Upper lobe of right lung (tissue), 1 donor: ENCODE measurements at regions not wholly inside any gene's neighbourhood (a gene's known extent, or its start where the extent isn't known, plus 50 kb on each side); places are given as distances from the start of the nearest gene placed in this dataset.

Source experiments
- ATAC-seq: fragments of 200-7000 bp; cut with Tn5 transposase; one replicate; pipeline ENCODE4 v1.9.1; 2020; ENCODE audit warnings: mild to moderate bottlenecking, moderate library complexity
- DNase-seq: peaks from one replicate; pipeline ENCODE4 v3.0.0-alpha.2; 2020
- H3K27ac ChIP-seq: fragments of 200-600 bp; one replicate; pipeline ENCODE4 v1.8.0; 2022
- H3K27me3 ChIP-seq: fragments of 200-600 bp; one replicate; pipeline ENCODE4 v1.8.0; 2022; ENCODE audit warnings: mild to moderate bottlenecking
- H3K36me3 ChIP-seq: fragments of 200-600 bp; one replicate; pipeline ENCODE4 v1.8.0; 2022
- H3K4me1 ChIP-seq: fragments of 200-600 bp; one replicate; pipeline ENCODE4 v1.8.0; 2022
- H3K4me3 ChIP-seq: fragments of 200-600 bp; one replicate; pipeline ENCODE4 v1.8.0; 2022; ENCODE audit warnings: mild to moderate bottlenecking
- H3K9me3 ChIP-seq: fragments of 200-600 bp; one replicate; pipeline ENCODE4 v1.8.0; 2022
- CTCF ChIP-seq: fragments of 200-600 bp; IDR thresholded peaks from one replicate; pipeline ENCODE4 v1.8.0; 2022; ENCODE audit warnings: antibody characterized with exemption
- intact Hi-C: fragments of 100-400 bp; cut with DNase I; formaldehyde crosslinking; loops from one replicate; pipeline ENCODE4 v1.11.0; 2022
- donor health status: DM: no; HTN: yes; CAD: no; lungs with severe emphysema.

- TF ChIP-seq CTCF = no peak
- Histone ChIP-seq H3K4me3 (no peak overlapping the region), H3K9me3 (no peaks in the 10 kb centered on the region), H3K27ac (no peak overlapping the region), H3K4me1 (no peaks in the 10 kb centered on the region), H3K36me3 (no peaks in the 10 kb centered on the region), H3K27me3 (no peaks in the 10 kb centered on the region)
- no peak for DNase-seq
- intact Hi-C loops = no loop called here
- ATAC-seq = no peak
These were observed 714.1 kb downstream of the CBLN4 start for GRCh38 chr20:55291261-55291660.

GRCh38 chr20:55283889-55284288, 721.4 kb downstream of the CBLN4 start:
- DNase-seq (no peak), ATAC-seq (no peak)
- Histone ChIP-seq H3K9me3 (no peaks in the 10 kb centered on the region), H3K36me3 (no peaks in the 10 kb centered on the region), H3K27me3 (no peaks in the 10 kb centered on the region), H3K27ac (no peak overlapping the region), H3K4me1 (no peaks in the 10 kb centered on the region), H3K4me3 (no peak overlapping the region)
- intact Hi-C loops = no loop called here
- no peak for TF ChIP-seq CTCF

GRCh38 chr20:55273149-55273548, 732.2 kb downstream of the CBLN4 start:
- ATAC-seq = no peak
- TF ChIP-seq CTCF = no peak
- Histone ChIP-seq H3K9me3 (no peaks in the 10 kb centered on the region), H3K36me3 (no peaks in the 10 kb centered on the region), H3K27ac (no peak overlapping the region), H3K4me1 (no peaks in the 10 kb centered on the region), H3K27me3 (no peaks in the 10 kb centered on the region), H3K4me3 (no peak overlapping the region)
- intact Hi-C loops = no loop called here
- no peak for DNase-seq

GRCh38 chr20:55271371-55271770, 733.9 kb downstream of the CBLN4 start:
- intact Hi-C loops = no loop called here
- Histone ChIP-seq H3K27me3 (no peaks in the 10 kb centered on the region), H3K27ac (no peak overlapping the region), H3K4me1 (no peaks in the 10 kb centered on the region), H3K4me3 (no peak overlapping the region), H3K36me3 (no peaks in the 10 kb centered on the region), H3K9me3 (no peaks in the 10 kb centered on the region)
- no peak for TF ChIP-seq CTCF
- DNase-seq (no peak), ATAC-seq (no peak)

GRCh38 chr20:55269913-55270312, 735.4 kb downstream of the CBLN4 start:
- TF ChIP-seq CTCF = no peak
- no peak for ATAC-seq
- H3K4me1 ChIP-seq = no peaks in the 10 kb centered on the region

GRCh38 chr20:55266361-55266760, 739.0 kb downstream of the CBLN4 start:
- no peaks in the 10 kb centered on the region for H3K4me1 ChIP-seq
- DNase-seq (no peak), ATAC-seq (no peak)
- intact Hi-C loops = no loop called here
- TF ChIP-seq CTCF = no peak
- H3K27me3 ChIP-seq = no peaks in the 10 kb centered on the region
- no peaks in the 10 kb centered on the region for H3K9me3 ChIP-seq
- H3K36me3 ChIP-seq = no peaks in the 10 kb centered on the region
- H3K4me3 ChIP-seq = no peak overlapping the region
- H3K27ac ChIP-seq = no peak overlapping the region

More at GRCh38 chr20:55269913-55270312, 735.4 kb downstream of the CBLN4 start:
- H3K27ac ChIP-seq = no peak overlapping the region
- no peaks in the 10 kb centered on the region for H3K36me3 ChIP-seq
- no peaks in the 10 kb centered on the region for H3K27me3 ChIP-seq
- intact Hi-C loops = no loop called here
- DNase-seq = no peak
- no peaks in the 10 kb centered on the region for H3K9me3 ChIP-seq
- H3K4me3 ChIP-seq = no peak overlapping the region
